Aorta (tissue), 5 donors: ENCODE measurements at regions not wholly inside any gene's neighbourhood (a gene's known extent, or its start where the extent isn't known, plus 50 kb on each side); places are given as distances from the start of the nearest gene placed in this dataset.
A peak's percentile ranks its signal among the peaks of the same experiment; 100 is the strongest.

ENCODE experiments used
- ATAC-seq: fragments of 200-7000 bp; cut with Tn5 transposase; one replicate; pipeline ENCODE4 v1.9.1; 2022; ENCODE audit warnings: moderate library complexity; ENCODE audit not compliant: low FRiP score
- DNase-seq, 2 donors: peaks; one replicate each; pipeline ENCODE4 v3.0.0-alpha.2; 2020
- H3K27ac ChIP-seq, 2 donors: one replicate each; pipeline ENCODE4 v1.5.1; 2013; ENCODE audit warnings: low read length in 2 of 2, mild to moderate bottlenecking in 2 of 2, moderate library complexity in 2 of 2, control low read depth in 1 of 2, inconsistent platforms in 1 of 2, low read depth in 1 of 2
- H3K27me3 ChIP-seq, 2 donors: one replicate each; pipeline ENCODE4 v1.6.1; 2013; ENCODE audit warnings: control low read depth in 1 of 2, low read length in 1 of 2, mild to moderate bottlenecking in 1 of 2, moderate library complexity in 1 of 2; ENCODE audit not compliant: insufficient read depth in 2 of 2, control insufficient read depth in 1 of 2
- H3K36me3 ChIP-seq, 2 donors: one replicate each; pipeline ENCODE4 v1.6.1; 2013; ENCODE audit warnings: control low read depth in 1 of 2, low read length in 1 of 2, mild to moderate bottlenecking in 1 of 2; ENCODE audit not compliant: insufficient read depth in 2 of 2, control insufficient read depth in 1 of 2
- H3K4me1 ChIP-seq, 2 donors: one replicate each; pipeline ENCODE4 v1.6.1; 2013; ENCODE audit warnings: low read length in 2 of 2, control low read depth in 1 of 2, mild to moderate bottlenecking in 1 of 2, moderate library complexity in 1 of 2; ENCODE audit not compliant: insufficient read depth in 2 of 2, control insufficient read depth in 1 of 2
- H3K4me3 ChIP-seq, 2 donors: one replicate each; pipeline ENCODE4 v1.5.1; 2013; ENCODE audit warnings: low read length in 2 of 2, control low read depth in 1 of 2, mild to moderate bottlenecking in 1 of 2
- H3K9me3 ChIP-seq: one replicate; pipeline ENCODE4 v1.6.1; 2013; ENCODE audit warnings: mild to moderate bottlenecking, low read length; ENCODE audit not compliant: control insufficient read depth
- WGBS, 2 donors: extraction: QIAGEN DNeasy Blood & Tissue Kit; methylation state at CpG; one replicate each; pipeline ENCODE4 v1.1.7; 2013; 5-methylcytosine and 5-hydroxymethylcytosine counted together
- intact Hi-C, 2 donors: fragments of 100-400 bp; cut with DNase I; formaldehyde crosslinking; loops; one replicate each; pipeline versions ENCODE4 v1.14.2 to v1.15.0; 2022
- donor health status: healthy with polysubstance abuse.
- donor health status: Bipolar disorder and iron deficiency.
- donor health status: DM: no; HTN: no; CAD: no.
- donor health status: DM: no; HTN: no; CAD: no.
- donor health status: DM: yes; HTN: yes; CAD: no.

DNA sequence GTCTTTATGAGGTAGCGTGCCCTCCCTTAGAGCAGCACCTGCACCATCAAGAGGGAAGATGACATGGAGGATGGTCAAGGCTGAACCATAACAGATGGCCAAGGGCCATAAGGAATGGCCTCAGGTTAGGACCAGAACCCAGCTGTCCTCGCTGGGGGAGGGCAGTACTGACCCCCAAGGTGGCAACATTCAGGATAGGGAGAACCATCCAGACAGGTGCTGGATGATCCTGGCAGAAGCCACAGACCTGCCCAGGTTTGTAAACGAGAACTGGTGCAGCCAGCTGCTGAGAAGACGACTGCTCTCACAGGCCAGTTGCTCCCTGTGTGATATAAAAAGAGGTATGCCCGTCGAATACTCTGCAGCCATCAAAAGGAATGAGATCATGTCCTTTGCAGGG is 320.4 kb downstream of the GLRX3 start:
- H3K4me3 ChIP-seq = no peak overlapping the region
- 69 to 75% methylated on average over 6 of the region's 6 CpGs for WGBS, 2 donors
- no peaks in the 10 kb centered on the region for H3K36me3 ChIP-seq
- H3K4me1 ChIP-seq = no peaks in the 10 kb centered on the region
- DNase-seq (no peak), ATAC-seq (peak; percentile 32)
- no peak overlapping the region for H3K27ac ChIP-seq
- H3K9me3 ChIP-seq = no peaks in the 10 kb centered on the region
- H3K27me3 ChIP-seq = no peaks in the 10 kb centered on the region
- intact Hi-C loops = no loop called here

DNA sequence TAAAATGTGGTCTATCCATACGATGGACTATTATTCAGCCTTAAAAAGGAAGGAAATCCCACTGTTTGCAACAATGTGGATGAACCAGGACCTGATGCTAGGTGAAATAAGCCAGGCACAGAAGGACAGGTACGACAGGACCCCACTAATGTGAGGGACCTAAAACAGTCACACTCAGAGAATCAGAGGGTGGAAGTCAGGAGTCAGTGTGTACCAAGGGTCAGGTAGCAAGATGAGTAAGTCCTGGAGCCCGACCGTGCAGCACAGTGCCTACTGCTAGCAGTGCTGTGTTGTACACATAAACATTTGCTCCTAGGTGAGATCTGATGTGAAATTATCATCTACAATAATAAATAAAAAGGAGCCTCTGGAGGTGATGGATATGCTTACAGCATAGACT is 322.3 kb downstream of the GLRX3 start:
- 86 to 88% methylated on average over 4 of the region's 4 CpGs for WGBS, 2 donors

DNA sequence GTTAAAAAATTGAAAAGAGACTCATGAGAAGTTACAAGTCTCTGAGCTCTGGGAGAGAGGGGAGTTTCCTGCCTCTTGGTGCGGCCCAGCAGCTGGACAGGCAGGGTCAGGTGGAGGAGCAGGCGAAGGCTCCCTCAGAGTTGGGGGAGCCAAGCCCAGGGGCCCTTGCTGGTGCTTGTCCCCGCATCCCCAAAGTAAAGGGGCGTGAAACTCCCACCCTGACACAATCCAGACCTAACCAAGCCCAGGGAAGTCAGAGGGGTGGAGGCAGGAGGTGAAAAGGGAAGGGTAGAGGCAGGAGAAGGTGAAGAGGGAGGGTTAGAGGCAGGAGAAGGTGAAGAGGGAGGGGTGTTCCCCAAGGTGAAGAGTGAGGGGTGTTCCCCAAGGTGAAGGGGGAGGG is 322.8 kb downstream of the GLRX3 start:
- 71 to 83% methylated on average over 4 of the region's 4 CpGs for WGBS, 2 donors
- intact Hi-C loops = no loop called here
- Histone ChIP-seq H3K36me3 (no peaks in the 10 kb centered on the region), H3K27ac (no peak overlapping the region), H3K9me3 (no peaks in the 10 kb centered on the region), H3K4me1 (no peaks in the 10 kb centered on the region), H3K4me3 (no peak overlapping the region), H3K27me3 (no peaks in the 10 kb centered on the region)
- DNase-seq (no peak), ATAC-seq (no peak)

More for the DNA sequence above, 322.3 kb downstream of the GLRX3 start:
- no peaks in the 10 kb centered on the region for H3K9me3 ChIP-seq
- H3K27ac ChIP-seq = no peak overlapping the region
- H3K4me1 ChIP-seq = no peaks in the 10 kb centered on the region
- DNase-seq (no peak), ATAC-seq (no peak)
- H3K4me3 ChIP-seq = no peak overlapping the region
- intact Hi-C loops = no loop called here
- H3K27me3 ChIP-seq = no peaks in the 10 kb centered on the region
- H3K36me3 ChIP-seq = no peaks in the 10 kb centered on the region

DNA sequence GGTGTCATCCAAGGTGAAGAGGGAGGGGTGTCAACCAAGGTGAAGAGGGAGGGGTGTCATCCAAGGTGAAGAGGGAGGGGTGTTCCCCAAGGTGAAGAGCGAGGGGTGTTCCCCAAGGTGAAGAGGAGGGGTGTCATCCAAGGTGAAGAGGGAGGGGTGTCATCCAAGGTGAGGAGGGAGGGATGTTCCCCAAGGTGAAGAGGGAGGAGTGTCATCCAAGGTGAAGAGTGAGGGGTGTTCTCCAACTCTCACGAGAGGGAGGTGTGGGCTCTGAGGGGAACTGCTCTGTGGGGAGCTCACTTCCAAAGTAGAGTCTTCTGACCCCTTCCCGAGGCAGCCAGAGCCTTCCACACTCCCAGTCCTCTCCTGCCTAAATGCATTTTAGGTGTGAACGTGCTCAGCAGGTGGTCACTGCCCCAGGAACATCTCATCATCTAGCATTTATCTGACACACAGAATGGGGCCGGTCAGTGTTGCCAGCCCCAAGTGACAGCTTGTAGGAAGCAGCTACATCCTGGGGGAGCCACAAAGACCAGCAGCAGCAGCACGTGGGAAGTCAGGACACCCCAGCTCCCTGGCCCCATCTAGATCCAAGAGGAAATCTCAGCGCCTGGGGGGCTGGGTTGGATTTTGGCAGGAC is 323.8 kb downstream of the GLRX3 start:
- no peak overlapping the region for H3K27ac ChIP-seq

DNA sequence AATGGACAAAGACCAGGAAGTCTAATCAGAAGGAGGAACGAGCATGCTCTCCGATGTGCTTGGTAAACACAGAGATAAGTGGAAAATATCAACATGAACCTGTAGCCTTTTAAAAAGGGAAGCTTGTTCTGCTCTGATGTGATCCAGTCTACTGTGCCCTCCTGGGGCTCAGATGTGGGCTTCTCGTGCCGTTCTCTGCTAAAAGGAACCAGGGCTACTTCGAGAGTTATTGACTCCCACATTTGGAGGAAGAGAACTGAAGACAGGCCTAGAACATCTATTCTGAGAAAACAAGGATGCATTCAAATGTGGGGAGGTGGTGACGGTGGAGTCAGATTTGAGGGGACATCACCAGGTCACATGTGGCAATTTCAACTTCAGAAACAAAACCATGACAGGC is 325.4 kb downstream of the GLRX3 start:
- Histone ChIP-seq H3K27ac (no peak overlapping the region), H3K4me3 (no peak overlapping the region), H3K9me3 (no peaks in the 10 kb centered on the region), H3K27me3 (no peaks in the 10 kb centered on the region), H3K4me1 (no peaks in the 10 kb centered on the region), H3K36me3 (no peaks in the 10 kb centered on the region)
- ATAC-seq (no peak), DNase-seq (no peak)
- intact Hi-C loops = no loop called here
- 82 to 88% methylated on average over 6 of the region's 6 CpGs for WGBS, 2 donors

More for the DNA sequence above, 323.8 kb downstream of the GLRX3 start:
- ATAC-seq (no peak), DNase-seq (no peak)
- Histone ChIP-seq H3K4me1 (no peaks in the 10 kb centered on the region), H3K9me3 (no peaks in the 10 kb centered on the region), H3K4me3 (no peak overlapping the region), H3K27me3 (no peaks in the 10 kb centered on the region), H3K36me3 (no peaks in the 10 kb centered on the region)
- 77 to 80% methylated on average over 7 of the region's 7 CpGs for WGBS, 2 donors
- intact Hi-C loops = no loop called here

DNA sequence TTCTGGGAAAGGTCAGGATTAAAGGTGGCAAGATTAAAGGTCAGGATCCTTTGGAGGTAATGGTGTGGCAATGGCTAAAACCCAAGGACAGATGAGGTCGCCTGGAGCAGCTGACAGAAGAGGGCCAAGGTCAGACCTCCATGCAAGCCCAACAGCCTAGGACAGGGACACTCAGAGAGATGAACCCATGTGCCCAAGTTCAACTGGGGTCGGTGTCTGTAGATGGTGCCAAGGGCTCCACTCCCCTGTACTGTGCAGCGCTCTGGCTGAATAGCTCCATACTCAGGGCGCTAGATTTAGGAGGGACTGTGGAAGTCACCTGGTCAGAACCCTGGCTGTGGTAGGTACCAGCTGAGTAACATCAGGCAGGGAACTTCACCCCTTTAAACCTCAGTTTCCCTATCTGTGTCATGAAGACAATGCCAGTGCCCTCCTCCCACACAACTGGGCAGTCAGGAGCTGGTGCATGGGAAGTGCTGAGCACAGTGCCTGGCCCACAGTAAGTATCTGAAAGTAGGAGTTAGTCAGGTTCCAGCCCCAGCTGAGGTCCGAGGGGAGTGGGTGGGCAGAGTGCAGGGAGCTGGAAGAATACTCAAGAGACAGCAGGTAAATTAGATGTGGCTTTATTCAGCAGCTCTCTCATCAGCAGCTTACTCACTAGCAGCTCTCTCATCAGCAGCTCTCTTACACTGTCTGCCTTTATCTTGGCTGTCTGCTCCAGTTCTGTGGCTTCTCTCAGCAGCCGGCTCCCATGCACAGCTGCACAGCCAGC is 327.1 kb downstream of the GLRX3 start:
- DNase-seq (no peak), ATAC-seq (peak; percentile 39)
- no peak overlapping the region for H3K27ac ChIP-seq
- H3K27me3 ChIP-seq = no peaks in the 10 kb centered on the region
- H3K36me3 ChIP-seq = no peaks in the 10 kb centered on the region
- whole genome bisulfite sequencing, 2 donors = 71 to 74% methylated on average over 6 of the region's 6 CpGs
- H3K4me3 ChIP-seq = no peak overlapping the region
- intact Hi-C loops = no loop called here
- no peaks in the 10 kb centered on the region for H3K4me1 ChIP-seq
- peaks cover 3% of the 10 kb centered on the region for H3K9me3 ChIP-seq

DNA sequence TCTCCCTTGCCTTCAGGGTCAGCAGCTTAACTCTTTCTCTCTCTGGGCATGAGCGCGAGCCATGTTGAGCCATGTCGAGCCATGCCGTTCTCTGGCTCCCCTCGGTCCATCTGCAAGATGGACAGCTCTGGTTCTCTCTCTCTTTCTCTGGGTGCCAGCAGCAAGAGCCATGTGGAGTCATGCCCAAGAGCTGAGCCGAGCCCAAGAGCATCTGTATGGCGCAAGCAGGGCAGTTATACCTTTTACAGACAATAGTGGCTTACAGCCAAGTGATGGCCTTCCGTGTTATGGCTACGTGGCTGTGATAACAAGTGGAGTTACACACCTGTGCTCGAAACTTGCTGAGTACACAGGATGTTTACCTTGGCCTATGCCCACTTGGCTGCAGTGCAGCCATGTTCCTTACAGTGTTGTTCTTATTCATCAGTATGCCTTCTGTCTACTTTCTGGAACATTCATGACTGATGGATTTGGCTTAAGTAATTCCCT is 327.7 kb downstream of the GLRX3 start:
- Histone ChIP-seq H3K27ac (no peak overlapping the region), H3K36me3 (no peaks in the 10 kb centered on the region), H3K4me1 (no peaks in the 10 kb centered on the region), H3K27me3 (no peaks in the 10 kb centered on the region), H3K9me3 (peaks cover 4% of the 10 kb centered on the region), H3K4me3 (no peak overlapping the region)
- intact Hi-C loops = no loop called here
- ATAC-seq (no peak), DNase-seq (no peak)
- WGBS, 2 donors = 42 to 43% methylated on average over 10 of the region's 10 CpGs

DNA sequence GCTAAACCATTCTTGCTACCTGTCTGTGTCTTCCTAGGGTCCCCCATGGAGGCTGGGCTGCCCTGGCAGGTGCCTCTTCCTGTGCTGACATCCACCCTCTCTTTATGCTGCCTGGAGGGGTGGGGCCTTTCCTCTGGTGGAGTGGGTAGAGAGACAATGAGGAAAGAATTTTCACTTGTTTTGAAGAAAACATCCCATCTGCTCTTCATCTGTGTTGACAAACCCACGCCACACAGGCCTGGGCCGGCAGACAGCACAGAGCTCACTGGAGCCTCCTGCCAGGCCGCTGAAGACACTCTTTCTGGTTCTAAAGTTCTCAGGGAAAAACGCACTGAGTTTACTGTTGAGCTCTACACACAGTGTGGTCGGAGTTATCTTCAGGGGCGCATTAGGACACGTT is 328.2 kb downstream of the GLRX3 start:
- Histone ChIP-seq H3K4me1 (no peaks in the 10 kb centered on the region), H3K27ac (no peak overlapping the region), H3K4me3 (no peak overlapping the region), H3K27me3 (no peaks in the 10 kb centered on the region), H3K36me3 (no peaks in the 10 kb centered on the region), H3K9me3 (peaks cover 4% of the 10 kb centered on the region)
- DNase-seq (no peak), ATAC-seq (no peak)
- 80 to 84% methylated on average over 7 of the region's 7 CpGs for WGBS, 2 donors
- intact Hi-C loops = no loop called here
